HG03097 (cell line): ENCODE measurements at regions not wholly inside any gene's neighbourhood (a gene's known extent, or its start where the extent isn't known, plus 50 kb on each side); places are given as distances from the start of the nearest gene placed in this dataset.

Source experiments
- ATAC-seq: cut with Tn5 transposase; IDR thresholded peaks from one replicate; pipeline ENCODE4 v1.9.1; 2021; ENCODE audit not compliant: unreplicated experiment, low FRiP score

DNA sequence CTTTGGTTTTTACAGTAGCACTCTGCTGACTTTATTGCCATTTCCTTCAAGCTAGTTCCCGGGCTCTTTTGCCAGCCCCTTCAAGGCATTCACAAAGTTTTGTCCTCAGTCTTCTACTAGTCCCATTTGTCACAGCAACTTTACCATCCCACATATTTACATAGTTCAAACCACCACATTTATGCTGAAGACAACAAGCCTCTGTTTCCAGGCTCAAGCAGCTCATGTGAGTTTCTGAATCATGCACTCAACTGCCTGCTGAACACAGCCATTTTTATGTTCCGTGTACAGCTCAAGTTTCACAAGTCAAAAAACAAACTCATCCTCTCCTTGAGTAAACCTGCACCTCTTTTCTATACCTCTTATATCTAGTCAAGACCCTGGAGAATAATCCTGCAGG lies 977.0 kb upstream of the SLC10A2 start:
- ATAC-seq: no peak

DNA sequence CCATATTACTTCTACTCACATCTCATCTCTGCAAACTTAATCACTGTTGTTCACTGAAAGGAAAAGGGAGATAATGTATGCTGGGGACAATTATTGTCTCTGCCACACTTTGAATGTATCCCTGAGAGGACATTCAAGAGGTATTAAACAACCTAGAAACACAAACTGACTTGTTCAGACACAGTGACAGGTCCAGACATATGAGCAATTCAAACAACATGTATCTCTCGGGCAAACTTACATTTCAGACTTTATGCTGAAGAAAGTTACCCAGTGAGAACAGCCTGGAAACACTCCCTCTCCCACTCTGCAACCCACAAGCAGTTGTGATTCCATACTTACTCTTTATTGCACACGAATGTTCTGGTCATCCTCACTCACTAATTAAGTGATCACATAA lies 968.7 kb upstream of the SLC10A2 start:
- ATAC-seq: no peak

DNA sequence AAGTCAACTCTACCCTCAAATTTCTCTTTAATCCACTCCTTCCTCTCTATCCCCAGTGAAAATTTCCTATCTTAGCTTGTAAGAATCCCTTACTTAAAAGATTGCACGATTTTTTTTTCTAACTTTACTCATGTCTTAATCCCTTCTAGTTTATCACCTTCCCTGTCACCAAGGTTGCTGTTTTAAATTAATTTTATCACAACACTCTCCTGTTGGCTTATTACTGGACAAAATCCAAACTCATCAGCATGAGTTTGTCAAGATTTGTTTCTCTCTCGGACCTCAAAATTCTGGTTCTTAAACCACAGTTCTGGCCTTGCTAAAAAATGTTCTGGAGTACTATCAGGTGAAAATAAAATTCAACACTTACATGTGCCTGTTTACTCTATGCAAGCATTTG lies 959.1 kb upstream of the SLC10A2 start:
- no peak for ATAC-seq

DNA sequence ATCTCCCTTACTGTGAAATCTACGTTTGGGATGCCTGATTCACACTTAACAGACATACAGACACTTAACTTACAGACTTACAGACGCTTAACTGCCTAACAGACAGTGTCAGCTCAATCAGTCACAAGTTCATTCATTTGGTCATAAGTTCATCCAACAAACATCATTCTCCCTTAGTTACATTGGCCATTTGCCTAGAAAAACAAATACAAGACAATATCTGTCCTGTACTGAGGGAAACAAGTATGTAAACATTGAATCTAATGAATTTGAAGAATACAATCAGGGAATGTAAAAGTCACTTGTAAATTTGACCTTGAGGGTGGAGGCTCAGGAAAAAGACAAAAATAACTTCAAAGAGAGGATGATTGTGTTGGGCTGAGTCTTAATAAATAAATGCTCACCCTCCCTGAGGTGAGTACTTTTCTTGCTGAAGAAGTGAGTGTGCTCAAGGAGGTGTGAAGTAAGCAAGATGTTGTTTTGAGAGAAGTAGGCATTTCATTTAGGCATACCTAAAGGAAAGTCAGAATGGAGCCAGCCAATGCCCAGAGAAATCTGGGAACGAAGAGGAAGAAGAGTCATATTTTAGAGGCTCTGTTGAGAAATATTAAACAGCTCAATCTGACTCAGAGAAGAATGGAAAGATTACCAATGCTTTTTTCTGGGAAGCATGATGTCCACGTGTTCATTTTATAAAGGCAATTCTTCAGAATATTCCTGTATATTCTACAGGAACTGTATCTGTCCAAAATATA lies 958.4 kb upstream of the SLC10A2 start:
- ATAC-seq: no peak

DNA sequence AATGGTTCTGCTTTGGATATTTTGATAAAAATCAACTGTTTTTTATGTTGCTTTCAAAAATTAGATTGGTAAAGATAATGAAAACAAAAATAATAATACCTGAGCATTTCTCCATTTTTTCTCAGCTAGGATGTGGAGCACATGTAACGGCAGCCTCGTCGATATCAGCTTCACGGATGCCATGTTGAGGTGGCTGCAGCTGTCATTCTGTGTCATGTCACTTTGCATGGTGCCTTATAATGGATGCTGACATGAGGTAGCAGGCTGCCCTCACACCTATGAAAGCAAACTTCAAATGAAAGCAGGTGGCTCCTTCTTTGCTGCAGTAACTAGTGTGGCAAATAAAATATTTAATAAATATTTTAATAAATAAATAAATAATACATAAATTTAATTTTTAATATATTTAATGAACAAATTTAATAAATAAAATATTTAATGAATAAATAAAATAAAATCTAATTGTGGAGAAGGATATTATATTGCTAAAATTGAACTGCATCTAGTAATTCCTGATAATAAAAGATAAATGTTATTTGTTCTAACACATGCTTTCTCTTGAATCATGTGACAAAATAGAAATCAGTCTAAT lies 955.7 kb upstream of the SLC10A2 start:
- ATAC-seq: no peak

DNA sequence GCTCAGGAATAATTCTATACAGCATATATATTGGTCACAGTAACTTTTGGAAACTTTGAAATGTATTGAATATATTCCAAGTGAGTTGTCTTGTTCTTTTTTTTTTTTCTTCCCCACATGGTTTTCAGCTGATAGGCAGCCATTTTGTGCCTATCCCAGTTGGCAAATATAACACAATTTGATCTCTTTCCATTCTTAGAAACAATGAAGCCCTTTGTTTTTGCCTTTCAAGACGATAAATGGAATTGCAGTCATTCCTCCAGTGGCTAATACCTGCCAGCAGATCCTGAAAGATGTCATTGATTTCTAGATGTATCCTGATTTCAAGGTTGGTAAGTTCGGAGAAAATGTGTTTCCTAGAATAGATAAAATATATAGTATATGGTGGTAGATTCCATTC lies 951.1 kb upstream of the SLC10A2 start:
- ATAC-seq: no peak

DNA sequence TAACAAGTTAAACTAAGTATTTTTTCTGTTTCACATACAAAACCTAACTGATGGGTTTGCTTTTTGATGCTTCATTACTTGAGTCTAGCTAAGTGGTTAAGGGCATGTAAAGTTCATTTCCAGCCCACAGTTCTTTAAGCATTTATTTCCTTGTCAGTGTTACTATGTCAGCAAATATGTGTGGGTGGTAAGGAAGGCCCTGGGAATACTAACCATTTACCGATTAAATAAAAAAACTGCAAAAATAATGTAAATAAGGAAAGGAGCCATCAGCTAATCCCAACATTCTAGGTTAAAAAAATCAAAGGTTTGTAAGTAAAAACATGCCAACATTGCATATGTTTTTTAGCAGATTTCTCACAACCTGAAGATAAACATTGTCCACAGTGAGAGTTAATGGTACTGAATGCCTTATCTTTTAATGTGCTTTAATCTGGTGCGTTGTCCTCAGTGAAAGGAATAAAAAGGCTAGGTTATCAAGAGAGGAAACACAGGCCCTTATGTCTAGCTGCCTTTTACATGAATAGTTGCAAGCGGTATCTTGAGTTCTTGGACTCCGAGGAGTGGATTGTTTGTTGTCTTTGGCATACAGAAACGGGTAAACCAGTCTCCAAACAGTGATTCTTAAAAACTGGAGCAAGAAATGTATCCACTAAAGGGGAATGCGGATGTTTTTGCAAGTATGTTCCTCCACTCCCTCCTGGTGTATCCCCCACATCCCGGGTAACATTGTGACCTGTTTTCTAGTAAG lies 949.6 kb upstream of the SLC10A2 start:
- ATAC-seq: no peak

DNA sequence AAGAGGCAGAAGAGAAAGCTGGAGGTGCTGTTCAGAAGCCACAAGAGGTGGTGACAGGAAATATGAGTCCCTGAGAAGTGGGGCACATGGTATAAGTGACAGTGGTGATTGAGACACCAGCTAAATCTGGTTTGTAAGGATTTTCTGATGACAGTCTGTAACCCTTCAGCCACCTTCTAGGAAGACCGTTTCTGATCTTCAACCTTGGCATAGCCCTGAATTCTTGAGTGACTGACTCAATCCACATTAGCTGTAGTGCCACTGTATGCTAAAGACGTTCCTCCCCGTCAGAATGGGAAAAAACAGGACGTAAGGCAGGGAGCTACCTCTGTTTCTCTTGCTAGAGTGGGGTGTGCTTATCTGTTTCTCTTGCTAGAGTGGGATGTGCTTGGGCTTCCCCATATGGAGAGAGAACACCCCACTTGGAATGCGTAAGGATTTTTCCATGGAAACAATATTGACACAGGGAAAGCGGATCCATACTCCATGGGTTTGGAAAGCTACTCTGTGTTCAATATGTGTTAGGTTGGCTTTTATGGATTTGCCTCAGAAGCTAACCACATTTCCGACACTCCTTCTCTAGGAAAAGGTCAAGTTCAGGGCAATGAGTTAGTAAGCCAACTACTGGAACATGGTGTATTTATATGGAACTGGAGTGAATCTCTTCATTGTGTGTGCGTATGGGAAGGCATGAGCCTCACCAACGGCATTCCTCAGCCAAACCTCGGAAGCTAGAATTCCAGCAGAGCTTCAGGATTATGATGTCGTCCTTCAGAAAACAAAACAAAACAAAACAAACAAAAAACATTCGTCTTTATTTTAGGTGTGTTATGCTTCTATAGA lies 948.8 kb upstream of the SLC10A2 start:
- ATAC-seq: no peak

DNA sequence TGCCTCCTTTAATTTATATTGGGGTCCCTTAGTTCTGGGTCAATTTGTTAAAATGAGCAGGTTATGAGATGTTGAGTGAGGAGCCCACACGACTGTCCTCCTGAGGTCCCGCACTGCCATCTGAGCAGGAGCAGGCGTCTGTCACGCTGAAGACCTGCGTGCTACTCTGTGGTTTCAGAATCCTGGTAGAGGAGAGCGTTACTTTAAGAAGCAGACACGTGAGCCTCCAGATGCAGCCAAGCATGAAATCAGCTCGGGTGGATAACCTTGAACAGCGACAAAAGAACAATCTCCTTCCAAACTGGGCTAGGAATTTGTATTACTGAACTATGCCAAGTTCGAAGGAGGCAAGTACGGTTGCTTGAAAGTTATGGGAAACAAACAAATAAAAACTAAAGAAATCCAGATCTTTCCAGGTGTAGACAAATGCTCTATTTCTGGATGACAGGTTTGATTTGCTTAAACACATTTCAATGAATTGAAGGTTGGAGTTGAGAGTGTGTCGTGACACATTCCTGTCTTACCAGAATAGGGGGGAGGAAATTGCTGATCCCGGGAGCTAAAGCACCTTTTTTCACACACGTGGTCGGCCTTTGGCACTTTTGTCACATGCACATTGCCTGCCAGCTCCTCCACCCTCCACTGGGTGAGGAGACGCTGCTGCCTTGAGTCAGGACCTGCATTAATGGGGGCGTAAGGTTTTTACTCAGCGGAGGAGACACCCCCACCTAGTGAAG lies 945.5 kb upstream of the SLC10A2 start:
- no peak for ATAC-seq

DNA sequence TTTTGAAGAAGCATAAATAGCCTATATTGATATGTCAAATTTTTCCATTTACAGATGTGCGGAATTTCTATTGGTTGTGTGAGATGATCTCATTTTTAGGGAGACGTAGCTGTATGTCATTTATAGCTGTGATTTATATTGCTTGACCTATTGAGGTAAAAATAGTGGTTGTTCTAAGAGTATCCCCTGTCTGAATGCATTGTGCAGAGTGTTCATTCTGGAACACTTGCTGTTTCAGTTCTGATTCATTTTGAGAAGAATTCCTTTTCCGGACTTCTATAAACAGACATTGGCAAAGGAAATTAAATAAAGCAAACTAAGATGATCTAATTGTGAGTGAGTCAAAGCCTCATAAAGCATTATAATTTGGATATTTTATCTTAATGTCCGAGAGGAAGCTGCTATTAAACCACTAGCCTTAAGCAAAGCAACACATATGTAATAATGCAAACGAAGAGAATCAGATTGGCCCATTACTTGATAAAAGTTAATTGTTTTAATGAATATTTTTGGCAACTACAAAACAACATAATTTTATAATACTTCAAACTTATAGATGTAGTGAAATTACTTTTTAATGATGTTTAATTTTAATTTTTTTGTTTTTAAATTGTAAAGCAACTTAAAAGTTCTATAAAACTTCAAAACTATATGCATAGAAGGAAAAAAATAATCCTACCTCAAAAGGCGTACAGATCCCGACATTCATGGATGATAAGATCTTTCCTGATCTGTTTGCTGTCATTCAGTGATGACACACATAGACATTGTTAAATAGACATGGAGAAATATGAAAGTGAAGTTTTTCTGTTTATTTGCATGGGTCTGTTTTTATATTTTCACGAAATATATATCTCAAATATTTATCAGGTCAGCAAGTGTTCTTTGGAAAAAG lies 942.6 kb upstream of the SLC10A2 start:
- no peak for ATAC-seq

DNA sequence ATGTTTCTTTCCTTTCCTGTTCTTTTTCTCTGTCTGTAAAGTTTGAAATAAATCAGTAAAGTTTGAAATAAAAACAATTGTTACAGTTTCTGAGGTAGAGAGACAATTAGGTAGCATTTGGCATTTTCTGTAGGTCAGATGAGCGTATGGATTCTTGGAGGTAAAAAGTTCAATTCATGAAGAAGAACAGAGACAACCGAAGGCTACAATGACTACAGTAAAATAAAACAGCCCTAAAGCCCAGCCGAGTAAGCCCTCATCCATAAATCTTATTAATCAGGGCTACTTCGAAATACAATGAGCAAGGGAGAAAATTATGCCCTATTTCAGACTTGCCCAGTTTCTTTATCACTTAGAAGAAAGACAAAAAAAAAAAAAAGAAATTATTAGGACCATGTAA lies 941.9 kb upstream of the SLC10A2 start:
- ATAC-seq: no peak

DNA sequence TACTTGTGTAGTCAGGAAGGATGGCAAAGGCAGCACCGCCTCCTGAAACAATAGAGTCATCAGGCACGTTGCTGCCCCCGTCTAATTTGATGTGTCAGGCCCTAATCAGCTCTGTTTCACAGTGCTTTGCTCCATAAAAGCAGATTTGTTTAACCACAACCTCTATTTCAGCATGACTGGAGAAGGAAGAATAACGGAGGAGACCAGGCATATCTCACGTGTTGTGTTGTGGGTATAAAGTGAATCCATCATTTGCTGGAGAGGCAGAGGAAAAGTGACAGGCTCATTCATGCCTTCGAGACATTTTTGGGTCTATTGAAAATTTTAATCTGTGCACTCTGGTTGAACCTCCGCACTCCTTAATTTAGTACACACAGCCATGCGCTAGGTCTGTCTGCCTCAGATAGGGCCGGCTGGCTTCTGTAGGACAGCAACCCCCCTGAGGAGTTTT lies 940.4 kb upstream of the SLC10A2 start:
- ATAC-seq: no peak

DNA sequence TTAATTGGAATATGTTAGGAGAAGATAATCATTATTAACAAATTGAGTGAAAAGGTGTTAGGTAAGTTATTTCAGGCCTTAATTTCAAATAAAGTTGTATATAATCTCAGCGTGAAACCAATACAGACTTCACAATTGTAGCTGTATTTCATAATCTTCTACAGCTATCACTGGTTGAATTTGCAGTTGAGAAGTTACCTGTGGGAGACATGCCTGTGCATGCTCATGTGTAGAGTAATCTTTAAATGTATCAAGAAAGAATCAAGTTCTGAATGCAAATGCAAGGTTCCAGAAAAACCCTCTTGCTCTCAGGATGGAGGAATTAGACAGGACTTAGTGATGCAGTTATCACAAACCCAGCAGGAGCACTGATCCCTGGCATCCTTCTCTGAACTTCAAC lies 938.4 kb upstream of the SLC10A2 start:
- ATAC-seq: no peak

DNA sequence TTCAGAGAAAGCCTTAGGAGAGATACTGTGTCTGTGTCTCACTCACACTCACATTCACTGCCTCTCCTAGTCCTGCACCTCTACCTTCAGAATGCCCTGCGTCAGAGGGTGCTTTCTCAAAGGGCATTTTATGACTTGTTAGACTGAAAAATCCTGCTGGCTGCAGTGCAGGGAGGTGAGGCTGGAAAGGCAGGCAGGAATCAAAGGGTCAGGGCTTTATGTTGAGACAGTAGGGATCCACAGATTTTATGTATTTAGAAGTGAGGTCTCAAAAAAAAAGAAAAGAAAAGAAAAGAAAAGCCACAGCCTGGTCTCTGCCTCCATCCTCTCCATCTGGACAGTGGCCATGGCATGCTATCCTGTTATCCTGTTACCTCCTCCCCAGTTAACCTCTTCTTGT lies 936.0 kb upstream of the SLC10A2 start:
- ATAC-seq: no peak

DNA sequence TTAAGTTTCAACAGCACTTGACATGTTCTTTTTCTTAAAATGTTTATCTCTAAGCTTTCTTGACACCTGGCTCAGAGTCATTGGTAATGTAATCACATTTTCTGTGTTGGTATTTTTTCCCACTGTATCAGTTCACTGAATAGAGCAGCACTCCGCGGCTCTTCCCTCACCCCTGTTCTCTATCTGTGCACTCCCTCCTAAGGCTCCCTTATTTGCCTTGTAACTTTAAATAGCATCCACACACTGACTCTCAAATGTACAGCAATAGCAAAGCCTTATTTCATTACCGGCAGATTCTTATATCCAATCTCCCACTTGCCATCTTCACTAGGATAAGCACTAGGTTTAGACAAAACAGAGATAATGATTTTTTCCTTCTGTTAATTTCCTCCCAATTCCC lies 935.5 kb upstream of the SLC10A2 start:
- no peak for ATAC-seq

DNA sequence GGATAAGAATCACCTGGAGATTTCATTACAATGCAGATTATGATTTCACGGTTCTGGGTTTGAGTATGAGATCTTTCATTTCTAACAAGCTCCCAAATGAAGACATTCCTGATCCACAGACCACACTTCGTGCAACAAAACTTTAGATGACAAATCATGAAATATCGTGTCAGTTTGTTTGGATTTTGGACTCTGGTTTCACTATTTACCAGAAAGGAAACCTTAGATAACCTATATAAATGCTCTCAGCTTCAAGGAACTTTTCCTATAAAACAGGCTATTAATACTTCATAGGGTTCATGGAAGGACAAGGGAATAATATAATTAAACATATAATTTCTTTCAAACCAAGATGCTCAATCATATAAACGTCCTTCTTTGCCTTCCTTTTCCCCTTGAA lies 930.5 kb upstream of the SLC10A2 start:
- ATAC-seq: no peak

DNA sequence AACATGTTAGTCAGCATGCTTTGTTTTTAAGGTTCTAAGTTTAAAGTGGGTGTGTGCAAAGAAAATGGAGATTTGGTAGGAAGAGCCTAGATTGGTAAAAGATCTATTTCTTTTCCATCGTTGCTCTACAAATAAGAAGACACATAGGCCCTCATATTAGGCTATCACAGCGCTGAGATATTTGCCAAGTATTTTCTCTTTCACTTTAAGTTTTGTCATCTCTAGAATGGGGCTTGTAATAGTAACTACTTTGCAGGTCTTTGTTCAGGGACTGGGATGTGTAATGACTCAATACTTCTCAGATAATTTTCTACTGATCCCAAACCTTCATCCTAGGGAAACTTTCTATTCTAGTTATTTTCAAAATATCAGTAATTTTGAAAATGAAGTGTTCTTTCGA lies 917.7 kb upstream of the SLC10A2 start:
- no peak for ATAC-seq

DNA sequence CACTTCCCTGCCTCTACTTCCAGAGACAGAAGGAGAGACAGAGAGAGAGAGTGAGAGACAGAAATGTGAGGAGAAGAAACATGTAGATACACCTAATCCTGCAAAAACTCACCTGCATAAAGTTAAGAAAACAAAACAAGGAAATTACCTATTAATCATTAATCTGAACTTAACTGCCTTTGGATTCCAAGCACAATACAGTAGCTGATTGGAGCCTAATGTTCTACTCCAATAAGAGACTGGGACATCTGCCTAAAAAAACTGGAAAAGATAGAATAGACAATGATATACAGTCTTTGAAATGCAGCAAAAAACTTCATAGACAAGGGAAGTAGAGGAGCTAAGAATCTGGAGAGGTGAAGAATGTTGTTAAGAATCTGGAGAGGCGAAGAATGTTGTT lies 910.2 kb upstream of the SLC10A2 start:
- ATAC-seq: no peak

DNA sequence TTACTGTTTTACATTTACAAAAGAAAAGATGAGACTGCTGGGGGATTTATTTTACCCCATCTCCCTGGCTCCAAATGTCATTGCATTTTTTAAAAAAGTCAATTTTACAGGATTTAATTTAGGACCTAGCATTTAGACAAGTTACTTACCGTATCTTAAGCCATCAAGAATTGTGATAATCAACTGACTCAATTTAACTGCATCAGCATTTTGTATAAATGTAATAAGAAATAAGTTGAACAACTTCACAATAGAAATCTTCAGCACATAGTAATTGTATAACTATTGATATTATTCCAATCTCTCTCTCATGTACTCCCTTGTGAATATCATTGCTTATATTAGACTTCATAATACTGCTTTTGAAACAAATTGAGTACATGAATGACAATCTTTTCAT lies 907.5 kb upstream of the SLC10A2 start:
- ATAC-seq: no peak
